IMR-90 (cell line): ENCODE measurements at regions not wholly inside any gene's neighbourhood (a gene's known extent, or its start where the extent isn't known, plus 50 kb on each side); places are given as distances from the start of the nearest gene placed in this dataset.

Experiments
- ATAC-seq: fragments of 200-7000 bp; cut with Tn5 transposase; 2 replicates; pipeline ENCODE4 v1.9.1; 2020; ENCODE audit warnings: low read depth, mild to moderate bottlenecking, moderate library complexity
- BruUV-seq: library from RNA; stranded (reverse); fragments of 400-500 nt; replicated peaks from 2 replicates; lab custom pipeline; 2021; lab: Mats Ljungman, UMichigan
- CTCF ChIA-PET: fragments of 300-600 bp; formaldehyde crosslinking; extraction: SDS; loops from one replicate; lab custom pipeline; 2021; ENCODE audit warnings: antibody characterized with exemption; lab: Yijun Ruan, JAX
- POLR2A ChIA-PET: fragments of 300-600 bp; sonication (Branson Sonifier 250); formaldehyde crosslinking; loops from one replicate; lab custom pipeline; 2022; ENCODE audit warnings: antibody characterized with exemption; ENCODE audit not compliant: unreplicated experiment; lab: Charles Lee
- DNase-seq: peaks from one replicate; pipeline ENCODE4 v3.0.0; 2013
- H2AFZ ChIP-seq: replicated peaks from 2 replicates; pipeline ENCODE3; 2013; ENCODE audit warnings: low read length, mild to moderate bottlenecking; ENCODE audit not compliant: poor library complexity
- H2AK5ac ChIP-seq: 2 replicates; pipeline ENCODE4 v1.6.1; 2013; ENCODE audit warnings: low read depth, low read length, inconsistent platforms
- H2AK9ac ChIP-seq: replicated peaks from 2 replicates; pipeline ENCODE3; 2013; ENCODE audit warnings: mild to moderate bottlenecking, low read depth, low read length, moderate library complexity; ENCODE audit not compliant: poor library complexity
- H2BK120ac ChIP-seq: 2 replicates; pipeline ENCODE4 v1.6.1; 2013; ENCODE audit warnings: low read depth, low read length, inconsistent platforms
- H2BK15ac ChIP-seq: 3 replicates; pipeline ENCODE4 v1.6.1; 2013; ENCODE audit warnings: low read depth, low read length, inconsistent platforms
- H2BK20ac ChIP-seq: 2 replicates; pipeline ENCODE4 v1.6.1; 2013; ENCODE audit warnings: low read depth, mild to moderate bottlenecking, inconsistent platforms, low read length, moderate library complexity
- H2BK5ac ChIP-seq: 2 replicates; pipeline ENCODE4 v1.6.1; 2013; ENCODE audit warnings: mild to moderate bottlenecking, low read depth, low read length, inconsistent platforms; ENCODE audit not compliant: poor library complexity, severe bottlenecking
- H3K14ac ChIP-seq: replicated peaks from 2 replicates; pipeline ENCODE4 v1.6.1; 2013; ENCODE audit warnings: low read depth, low read length, inconsistent platforms
- H3K18ac ChIP-seq: 2 replicates; pipeline ENCODE4 v1.6.1; 2013; ENCODE audit warnings: low read depth, low read length, control low read depth
- H3K23ac ChIP-seq: 2 replicates; pipeline ENCODE4 v1.6.1; 2013; ENCODE audit warnings: low read depth, low read length, inconsistent platforms
- H3K27ac ChIP-seq: 2 replicates; pipeline ENCODE4 v1.5.1; 2013; ENCODE audit warnings: mild to moderate bottlenecking, control low read depth, low read length; ENCODE audit not compliant: insufficient read depth
- H3K27me3 ChIP-seq: 2 replicates; pipeline ENCODE4 v1.6.1; 2013; ENCODE audit warnings: low read length; ENCODE audit not compliant: control insufficient read depth, insufficient read depth
- H3K36me3 ChIP-seq: 2 replicates; pipeline ENCODE4 v1.6.1; 2013; ENCODE audit warnings: low read length, mixed read lengths; ENCODE audit not compliant: control insufficient read depth, insufficient read depth
- H3K4ac ChIP-seq: 2 replicates; pipeline ENCODE4 v1.6.1; 2013; ENCODE audit warnings: low read depth, low read length, inconsistent platforms
- H3K4me1 ChIP-seq: 2 replicates; pipeline ENCODE4 v1.6.1; 2013; ENCODE audit warnings: low read length, mixed read lengths; ENCODE audit not compliant: control insufficient read depth, insufficient read depth
- H3K4me2 ChIP-seq: 2 replicates; pipeline ENCODE4 v1.6.1; 2013; ENCODE audit warnings: low read depth, mild to moderate bottlenecking, control low read depth, low read length, moderate library complexity
- H3K4me3 ChIP-seq: 2 replicates; pipeline ENCODE4 v1.5.1; 2013; ENCODE audit warnings: low read depth, mild to moderate bottlenecking, control low read depth, low read length, moderate library complexity; ENCODE audit not compliant: insufficient read depth
- H3K56ac ChIP-seq: 2 replicates; pipeline ENCODE4 v1.6.1; 2013; ENCODE audit warnings: low read length, inconsistent platforms; ENCODE audit not compliant: insufficient read depth; ENCODE audit errors: extremely low read depth
- H3K79me1 ChIP-seq, 2 experiments: 2 replicates each; pipeline ENCODE4 v1.6.1; 2013; ENCODE audit warnings: low read length in 2 of 2, inconsistent platforms in 1 of 2, low read depth in 1 of 2
- H3K9ac ChIP-seq: 2 replicates; pipeline ENCODE4 v1.6.1; 2013; ENCODE audit warnings: low read depth, low read length, control low read depth
- H3K9me1 ChIP-seq: 2 replicates; pipeline ENCODE4 v1.6.1; 2013; ENCODE audit warnings: low read length, inconsistent platforms; ENCODE audit not compliant: insufficient read depth
- H3K9me3 ChIP-seq: 2 replicates; pipeline ENCODE4 v1.6.1; 2013; ENCODE audit warnings: low read length; ENCODE audit not compliant: control insufficient read depth, insufficient read depth
- H4K20me1 ChIP-seq: 2 replicates; pipeline ENCODE4 v1.6.1; 2013; ENCODE audit warnings: low read length, inconsistent platforms; ENCODE audit not compliant: insufficient read depth
- H4K5ac ChIP-seq: 2 replicates; pipeline ENCODE4 v1.6.1; 2013; ENCODE audit warnings: mild to moderate bottlenecking, low read depth, low read length, control low read depth
- H4K8ac ChIP-seq, 2 experiments: 2 replicates each; pipeline ENCODE4 v1.6.1; 2013; ENCODE audit warnings: low read depth in 2 of 2, low read length in 2 of 2, control low read depth in 1 of 2, inconsistent platforms in 1 of 2
- H4K91ac ChIP-seq: 2 replicates; pipeline ENCODE4 v1.6.1; 2013; ENCODE audit warnings: low read depth, low read length, inconsistent platforms; ENCODE audit not compliant: insufficient read depth
- ELK1 ChIP-seq: fragments of 150-350 bp; IDR thresholded peaks from 2 replicates; pipeline ENCODE4 v1.6.1; 2016; ENCODE audit warnings: low read depth, mild to moderate bottlenecking, low read length, moderate library complexity, borderline replicate concordance
- RAD21 ChIP-seq: IDR thresholded peaks from 2 replicates; pipeline ENCODE4 v1.6.1; 2012; ENCODE audit warnings: low read length, improper control_type of control experiment
- SMC3 ChIP-seq: fragments of 150-350 bp; IDR thresholded peaks from 2 replicates; pipeline ENCODE4 v1.6.1; 2016; ENCODE audit warnings: low read depth, mild to moderate bottlenecking, antibody characterized with exemption, low read length, moderate library complexity
- USF2 ChIP-seq: fragments of 150-350 bp; IDR thresholded peaks from 2 replicates; pipeline ENCODE4 v1.6.1; 2017; ENCODE audit warnings: mild to moderate bottlenecking, antibody characterized with exemption, low read length, low read depth
- WGBS, 2 experiments: methylation state at CpG; one replicate each; pipeline versions ENCODE4 v1.1.5 to v1.1.7; 2013; ENCODE audit warnings: missing lambda C conversion rate in 2 of 2; ENCODE audit not compliant: insufficient read length in 1 of 2; ENCODE audit errors: extremely low coverage in 2 of 2; 5-methylcytosine and 5-hydroxymethylcytosine counted together
- dilution Hi-C: fragments of 300-500 bp; cut with HindIII; formaldehyde crosslinking; loops from one replicate; pipeline ENCODE4 v1.14.3; 2018; ENCODE audit warnings: low sequenced_read_pairs; ENCODE audit not compliant: unreplicated experiment
- in situ Hi-C: fragments of 300-500 bp; cut with MboI; formaldehyde crosslinking; loops from 3 replicates; pipeline ENCODE4 v1.14.3; 2019; ENCODE audit warnings: low sequenced_read_pairs, inconsistent platforms, mixed read lengths
- intact Hi-C: fragments of 100-400 bp; cut with micrococcal nuclease; formaldehyde crosslinking; loops from 2 replicates; pipeline ENCODE4 v1.10.0; 2022

DNA sequence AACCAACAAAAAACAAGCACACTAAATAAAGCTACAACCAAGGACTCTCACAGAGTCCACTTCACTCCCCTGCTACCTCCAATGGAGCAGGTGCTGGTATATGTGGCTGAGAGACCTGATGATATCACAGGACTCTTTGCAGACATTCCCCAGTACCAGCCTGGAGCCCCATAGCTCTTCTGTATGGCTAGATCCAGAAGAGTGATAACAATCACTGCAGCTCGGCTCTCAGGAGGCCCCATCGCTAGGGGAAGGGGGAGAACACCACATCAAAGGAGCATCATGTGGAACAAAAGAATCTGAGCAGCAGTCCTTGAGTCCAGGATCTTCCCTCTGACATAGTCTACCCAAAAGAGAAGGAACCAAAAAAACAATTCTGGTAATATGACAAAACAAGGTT lies 237.1 kb upstream of the TLL1 start:
- intact Hi-C loops (no loop called here), dilution Hi-C loops (no loop called here), in situ Hi-C loops (no loop called here)
- Histone ChIP-seq H3K27me3 (no peaks in the 10 kb centered on the region), H3K23ac (no peak overlapping the region), H3K4me3 (no peak overlapping the region), H3K9me3 (peaks cover 15% of the 10 kb centered on the region), H3K14ac (no peak overlapping the region), H2BK20ac (no peak overlapping the region), H2AK9ac (no peak overlapping the region), H3K4me2 (no peak overlapping the region), H3K4me1 (no peaks in the 10 kb centered on the region), H2BK15ac (no peak overlapping the region), H3K4ac (no peak overlapping the region), H4K20me1 (no peaks in the 10 kb centered on the region), H4K8ac (no peak overlapping the region), H4K91ac (no peak overlapping the region), H3K36me3 (no peaks in the 10 kb centered on the region), H3K27ac (no peak overlapping the region), H2BK120ac (no peak overlapping the region), H2AK5ac (no peak overlapping the region), H2BK5ac (no peak overlapping the region), H3K9ac (no peak overlapping the region), H2AFZ (no peak overlapping the region), H4K5ac (no peak overlapping the region), H3K79me1 (no peaks in the 10 kb centered on the region), H3K18ac (no peak overlapping the region), H3K9me1 (no peaks in the 10 kb centered on the region), H3K56ac (no peak overlapping the region)
- no TSS peak for BruUV-seq
- ATAC-seq (no peak), DNase-seq (no peak)
- WGBS, 2 experiments, result no CpG with 5 or more reads among the region's 2 CpGs
- TF ChIP-seq RAD21 (no peak), ELK1 (no peak), USF2 (no peak), SMC3 (no peak)
- ChIA-PET CTCF (no interaction called here), POLR2A (no interaction called here)
